GM18867 (cell line): ENCODE measurements at regions not wholly inside any gene's neighbourhood (a gene's known extent, or its start where the extent isn't known, plus 50 kb on each side); places are given as distances from the start of the nearest gene placed in this dataset.
A peak's percentile ranks its signal among the peaks of the same experiment; 100 is the strongest.
"Not testable (repeated sequence)": the region's sequence is repeated elsewhere in the genome, so short reads cannot be mapped to it uniquely, and the experiment has no call there.

Experiments
- ATAC-seq: cut with Tn5 transposase; IDR thresholded peaks from one replicate; pipeline ENCODE4 v1.9.1; 2021; ENCODE audit warnings: mild to moderate bottlenecking, moderate library complexity; ENCODE audit not compliant: unreplicated experiment

DNA sequence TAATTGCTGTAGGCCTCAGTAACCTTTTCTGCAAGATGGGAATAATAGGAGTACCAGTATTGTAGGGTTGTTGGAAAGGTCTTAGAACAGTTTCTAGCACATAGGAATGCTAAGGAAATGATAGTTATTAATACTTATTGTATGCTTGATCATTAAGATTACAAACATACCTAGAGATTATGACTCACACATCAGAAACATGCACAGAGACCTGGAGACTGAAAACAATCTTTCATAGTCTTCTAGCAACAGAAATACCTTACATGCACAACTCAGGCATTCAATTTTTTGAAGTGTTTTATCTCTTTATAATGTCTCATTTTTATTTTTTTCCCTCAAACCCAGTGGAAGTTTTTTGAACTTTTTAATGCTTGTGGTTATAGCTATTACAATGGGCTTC, 104.4 kb upstream of the ZBTB20 start:
- ATAC-seq, result no peak

DNA sequence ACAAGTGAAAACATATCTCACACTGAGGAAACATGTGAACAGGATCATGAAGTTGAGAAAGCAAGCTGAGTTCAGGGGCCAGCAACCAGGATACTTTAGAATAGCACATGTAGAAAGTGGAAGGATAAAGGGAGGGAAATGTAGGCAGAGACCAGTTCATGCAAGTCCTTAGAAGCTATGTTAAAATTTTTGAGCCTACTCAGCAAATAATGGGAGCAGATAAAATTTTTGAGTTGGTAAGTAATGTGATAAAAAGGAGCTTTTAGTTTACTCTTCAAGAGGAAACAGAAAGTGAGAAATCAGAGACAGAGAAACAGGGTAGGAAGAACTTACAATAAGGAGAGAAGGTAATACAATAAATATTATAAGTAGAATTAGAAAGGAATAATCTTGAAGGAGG, 105.6 kb upstream of the ZBTB20 start:
- ATAC-seq, result no peak

DNA sequence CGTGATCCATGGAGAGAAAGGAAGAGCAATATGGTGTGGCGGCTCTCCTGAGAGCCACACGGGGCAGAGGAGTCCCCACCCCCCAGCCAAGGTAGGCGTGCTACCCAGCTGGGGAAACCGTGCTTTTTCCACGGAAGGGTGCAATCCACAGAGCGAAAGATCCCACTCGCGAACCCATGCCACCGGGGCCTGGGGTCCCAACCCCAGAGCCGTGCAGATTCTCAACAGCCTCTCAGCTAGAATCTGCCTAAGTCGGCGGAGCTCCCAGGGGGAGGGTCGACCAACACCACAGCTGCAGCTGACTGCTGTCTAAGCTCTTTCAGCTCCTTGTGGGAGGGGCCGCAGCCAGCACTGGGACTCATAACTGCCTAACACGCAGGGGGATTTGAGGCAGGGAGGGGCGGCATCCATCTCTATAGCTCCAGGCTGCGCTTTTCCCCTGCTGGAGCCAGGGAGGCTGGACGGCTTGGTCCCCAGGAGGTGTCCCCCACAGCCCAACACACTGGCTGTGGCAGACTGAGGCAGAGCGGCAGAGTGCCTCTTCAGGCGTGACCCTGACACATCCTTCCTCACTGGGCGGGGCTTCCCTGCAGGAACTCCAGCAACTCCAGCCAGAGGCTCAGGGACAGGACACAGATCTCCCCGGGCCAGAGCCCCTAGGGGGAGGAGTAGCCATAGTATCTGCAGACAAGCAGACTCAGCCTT, 107.6 kb upstream of the ZBTB20 start:
- ATAC-seq, result no peak

DNA sequence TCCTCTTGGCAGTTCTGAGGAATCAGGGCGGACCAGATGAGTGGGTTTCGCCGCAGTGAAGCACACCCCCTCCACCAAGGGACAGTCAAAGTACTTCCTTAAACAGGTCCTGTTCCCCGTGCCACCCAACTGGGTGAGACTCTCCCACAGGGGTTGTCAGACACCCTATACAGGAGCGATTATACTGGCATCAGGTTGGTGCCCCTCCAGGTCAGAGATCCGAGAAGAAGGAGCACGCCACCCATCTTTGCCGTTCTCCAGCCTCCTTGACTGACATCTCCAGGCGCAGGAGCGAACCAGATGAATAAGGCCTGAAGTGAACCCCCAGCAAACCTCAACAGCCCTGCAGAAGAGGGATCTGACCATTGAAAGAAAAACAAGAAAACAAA, 108.1 kb upstream of the ZBTB20 start:
- ATAC-seq, result no peak

DNA sequence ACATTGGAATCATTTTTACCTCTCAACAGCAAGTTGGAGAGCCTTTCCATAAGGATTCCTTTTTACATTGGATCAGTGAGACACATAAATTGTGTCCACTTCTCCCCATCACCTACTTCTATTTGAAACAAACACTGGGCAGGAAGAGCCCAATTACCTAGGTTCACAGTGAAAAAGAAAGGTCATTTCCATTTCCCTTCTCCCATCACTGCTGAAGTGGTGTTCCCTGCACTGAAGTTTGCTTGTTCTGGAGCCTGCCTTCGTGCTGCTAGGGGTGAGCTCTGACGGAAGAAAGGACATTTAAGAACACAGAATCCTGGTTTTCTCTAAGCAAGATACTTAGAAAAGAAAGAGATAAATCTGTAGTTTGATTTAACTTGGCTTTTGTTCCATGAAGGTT, 123.8 kb upstream of the ZBTB20 start:
- ATAC-seq, result no peak

DNA sequence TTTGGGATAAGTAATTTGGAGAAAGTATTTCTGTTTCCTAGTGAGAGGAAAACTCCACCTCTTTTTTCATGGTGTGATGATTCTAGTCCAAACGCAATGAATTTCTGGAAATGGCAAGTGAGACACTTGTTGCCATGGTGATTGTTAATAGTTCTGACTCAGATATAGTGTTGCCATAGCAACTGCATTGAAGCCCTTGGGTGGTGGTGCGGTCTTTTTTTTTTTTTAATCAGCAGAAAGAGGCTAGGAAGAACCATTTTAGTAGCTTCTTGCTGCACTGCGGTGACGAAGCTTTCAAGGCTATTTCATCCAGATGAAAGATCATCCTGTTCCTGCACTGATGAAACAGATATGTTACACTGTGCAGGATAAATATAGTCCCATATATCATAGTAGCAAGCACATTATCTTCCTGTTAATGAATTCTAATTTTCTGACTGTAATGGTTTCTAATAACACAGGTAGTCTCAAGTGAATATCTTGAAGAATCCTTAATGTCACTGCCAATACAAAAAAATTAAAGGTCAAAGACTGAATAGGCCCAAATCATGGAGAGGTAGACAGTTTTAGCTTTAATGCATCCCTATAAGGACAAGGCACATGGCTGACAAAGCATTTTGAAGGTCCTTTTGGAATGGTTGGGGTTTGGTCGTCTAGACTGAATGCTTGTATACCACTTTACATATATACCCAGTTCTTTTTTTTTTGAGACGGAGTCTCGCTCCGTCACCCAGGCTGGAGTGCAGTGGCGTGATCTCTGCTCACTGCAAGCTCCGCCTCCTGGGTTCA, 125.1 kb upstream of the ZBTB20 start:
- no peak for ATAC-seq

DNA sequence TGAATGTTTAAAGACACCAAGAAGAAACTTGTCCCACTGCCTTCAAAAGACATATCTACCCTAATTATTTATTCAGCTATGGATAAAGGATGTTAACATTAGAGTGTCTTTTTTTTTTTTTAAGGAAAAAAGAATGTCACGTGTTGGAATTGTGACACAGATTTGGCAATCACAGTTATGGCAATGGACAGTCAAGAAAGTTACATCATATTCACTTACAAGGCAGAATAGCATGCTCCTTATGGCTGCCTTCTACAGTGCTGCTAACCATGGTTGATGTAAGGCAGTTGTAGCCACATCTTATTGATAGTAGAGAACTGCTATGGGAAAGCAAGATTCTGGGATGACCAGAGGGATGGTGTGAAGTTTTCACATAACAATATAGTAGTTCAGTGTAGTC, 128.8 kb upstream of the ZBTB20 start:
- no peak for ATAC-seq

DNA sequence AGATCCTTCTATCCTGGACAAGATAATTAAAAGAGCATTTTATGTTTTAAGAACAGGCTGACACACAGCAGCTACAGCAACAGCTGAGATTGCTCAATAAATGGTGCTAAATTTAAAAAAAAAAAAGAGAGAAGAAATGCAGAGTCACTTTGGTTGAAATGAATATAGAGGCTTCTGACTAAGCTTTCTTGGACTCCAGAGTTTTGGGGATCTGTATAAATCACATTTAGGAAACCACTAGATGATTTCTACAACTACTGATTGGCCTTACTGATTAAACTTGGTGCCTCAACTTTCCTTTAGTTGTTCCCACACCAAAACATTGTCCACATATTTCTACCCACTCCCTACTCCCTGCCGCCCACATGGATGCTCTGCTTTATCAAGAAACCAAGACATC, 132.9 kb upstream of the ZBTB20 start:
- ATAC-seq, result no peak

DNA sequence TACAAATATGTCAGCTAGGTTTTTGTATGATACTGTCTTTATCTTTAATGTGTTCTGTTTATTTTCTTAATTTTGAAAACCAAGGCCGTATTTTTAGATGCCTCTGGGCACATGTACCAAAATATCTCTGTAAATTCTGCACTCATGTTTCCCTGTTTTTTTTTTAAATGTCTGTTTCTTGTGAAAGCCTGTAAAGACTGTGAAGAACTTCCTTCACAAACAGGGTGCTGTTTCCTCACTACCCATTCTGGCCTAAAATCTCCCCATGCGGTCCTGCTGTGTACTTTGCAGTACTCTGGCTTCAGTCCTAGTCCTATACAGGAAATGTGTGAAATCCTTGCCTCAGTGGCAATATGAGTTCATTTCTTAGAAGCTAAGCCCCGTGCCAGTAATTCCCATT, 133.4 kb upstream of the ZBTB20 start:
- no peak for ATAC-seq

DNA sequence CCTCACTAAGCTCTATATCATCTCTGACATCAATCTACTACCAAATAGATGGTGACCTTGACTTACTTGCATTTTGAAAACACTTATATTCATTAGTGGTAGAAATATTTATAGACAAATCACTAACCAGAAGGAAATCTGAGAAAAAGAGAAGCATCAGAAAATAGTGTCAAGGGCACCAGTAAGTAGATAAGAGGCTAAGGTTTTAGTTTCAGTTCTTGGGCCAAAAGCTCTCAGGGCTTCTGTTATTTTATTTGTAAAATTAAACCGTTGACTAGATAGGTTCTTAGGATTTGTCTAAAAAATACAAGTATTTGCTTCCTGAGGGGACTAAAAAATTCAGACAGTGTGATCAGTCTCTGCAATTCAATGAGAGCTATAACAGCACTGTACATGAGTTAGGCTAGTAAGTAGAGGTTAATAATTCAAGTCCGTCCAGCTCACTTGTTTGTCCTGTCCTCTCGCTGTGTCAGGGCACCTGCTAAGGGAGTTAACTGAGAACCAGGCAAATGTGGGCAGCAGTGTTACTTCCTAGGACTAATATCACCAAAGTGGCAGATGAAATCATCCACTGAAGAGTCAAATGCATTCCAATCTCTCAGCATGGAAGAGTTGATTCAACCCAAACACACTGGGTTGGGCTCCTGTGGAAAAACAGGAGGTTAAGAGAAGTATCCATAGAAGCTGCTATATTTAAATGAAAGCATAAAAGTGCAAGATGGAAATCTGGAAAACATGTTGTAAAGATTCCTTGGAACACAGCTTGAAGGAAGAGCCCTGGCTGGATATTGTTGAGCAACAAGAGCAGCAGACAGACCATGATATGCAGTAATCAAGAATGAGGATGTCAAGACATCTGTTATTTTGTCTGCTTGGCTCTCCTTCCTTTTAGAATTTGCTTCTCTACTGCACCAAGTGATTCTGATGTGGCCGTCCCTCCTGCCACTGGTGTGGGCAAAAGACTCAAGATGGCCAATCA, 134.9 kb upstream of the ZBTB20 start:
- peak; percentile 61 for ATAC-seq

DNA sequence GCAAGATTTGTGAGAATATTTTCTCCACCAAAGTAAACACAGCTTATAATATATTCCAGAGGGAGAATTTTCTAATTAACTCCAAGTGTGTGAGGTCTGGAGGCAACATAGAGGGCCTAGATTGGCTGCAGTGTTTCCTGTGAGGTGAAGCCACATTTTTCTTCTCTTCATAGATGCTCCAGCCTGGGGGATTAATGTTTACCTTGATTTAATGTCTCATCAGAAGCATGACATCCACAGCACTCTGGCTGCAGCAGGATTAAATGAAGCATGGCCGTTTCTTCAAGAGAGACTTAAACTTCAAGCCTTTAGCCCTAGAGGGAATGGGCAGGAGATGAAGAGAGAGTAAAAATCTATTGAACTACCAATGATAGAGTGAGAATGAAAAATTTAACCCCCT, 137.9 kb upstream of the ZBTB20 start:
- ATAC-seq, result no peak

DNA sequence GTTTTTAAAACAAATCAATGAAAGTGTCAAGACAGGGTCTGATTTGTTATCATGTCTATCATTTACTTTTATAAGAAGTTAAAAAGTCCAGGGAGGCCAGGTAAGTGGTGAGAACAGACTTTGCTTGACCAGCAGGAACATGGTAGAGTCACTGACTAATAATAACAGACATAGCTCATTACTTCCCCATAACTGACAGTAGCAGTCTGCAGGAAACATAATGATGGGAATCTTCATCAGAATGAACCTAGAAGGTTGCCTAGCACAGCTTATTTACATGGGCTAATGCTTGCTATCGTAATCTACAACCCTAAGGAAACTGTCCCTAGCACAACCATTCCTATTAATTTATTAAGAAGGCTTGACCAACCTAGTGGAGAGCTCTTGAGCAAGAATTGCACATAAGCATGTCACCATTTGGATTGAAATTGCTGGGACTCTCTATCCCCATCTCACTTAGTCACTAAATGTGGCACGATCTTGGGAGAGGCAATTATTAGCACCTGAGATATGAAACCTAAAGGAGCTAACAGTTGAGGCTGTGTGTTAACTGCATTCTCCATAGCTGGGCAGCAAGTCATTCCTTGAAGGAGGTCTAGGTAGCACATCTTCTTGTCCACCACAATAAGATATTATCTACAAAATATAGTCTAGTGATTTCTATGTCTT, 139.6 kb upstream of the ZBTB20 start:
- no peak for ATAC-seq

DNA sequence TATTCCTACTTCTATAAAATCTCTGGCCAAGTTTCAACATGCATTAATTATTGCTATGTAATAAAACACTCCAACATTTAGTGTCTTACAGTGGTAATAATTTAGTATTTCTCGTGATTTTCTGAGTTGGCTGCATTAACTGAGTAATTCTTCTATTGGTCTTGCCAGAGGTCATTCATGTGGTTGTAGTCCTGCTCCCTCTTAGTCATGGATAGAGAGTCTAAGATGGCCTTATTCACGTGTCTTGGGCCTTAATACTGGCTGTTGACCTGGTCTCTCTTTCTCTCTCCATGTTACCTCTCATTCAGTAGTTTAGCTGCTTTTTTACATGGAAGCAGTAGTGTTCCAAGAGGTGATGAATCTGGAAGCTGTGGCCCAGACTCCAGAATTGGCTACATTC, 140.1 kb upstream of the ZBTB20 start:
- ATAC-seq, result no peak

DNA sequence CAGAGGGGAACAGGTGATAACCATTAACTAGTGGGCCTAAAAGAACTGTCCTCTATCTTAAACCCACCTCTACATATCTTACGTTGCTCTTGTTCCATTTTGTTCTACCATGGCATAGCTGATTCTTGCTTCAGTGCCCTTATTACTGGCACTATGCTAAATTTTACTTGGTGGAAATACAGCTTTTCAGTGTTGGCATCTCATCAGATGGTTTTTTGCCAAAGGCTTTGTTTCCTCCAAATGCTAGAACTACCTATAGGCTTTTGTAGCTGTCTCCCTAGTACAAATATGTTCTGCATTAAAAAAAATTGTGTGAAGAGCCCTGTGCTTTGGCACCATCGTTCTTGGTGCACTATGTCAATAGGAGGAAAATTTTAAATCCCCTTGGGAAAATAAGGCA, 145.0 kb upstream of the ZBTB20 start:
- no peak for ATAC-seq

DNA sequence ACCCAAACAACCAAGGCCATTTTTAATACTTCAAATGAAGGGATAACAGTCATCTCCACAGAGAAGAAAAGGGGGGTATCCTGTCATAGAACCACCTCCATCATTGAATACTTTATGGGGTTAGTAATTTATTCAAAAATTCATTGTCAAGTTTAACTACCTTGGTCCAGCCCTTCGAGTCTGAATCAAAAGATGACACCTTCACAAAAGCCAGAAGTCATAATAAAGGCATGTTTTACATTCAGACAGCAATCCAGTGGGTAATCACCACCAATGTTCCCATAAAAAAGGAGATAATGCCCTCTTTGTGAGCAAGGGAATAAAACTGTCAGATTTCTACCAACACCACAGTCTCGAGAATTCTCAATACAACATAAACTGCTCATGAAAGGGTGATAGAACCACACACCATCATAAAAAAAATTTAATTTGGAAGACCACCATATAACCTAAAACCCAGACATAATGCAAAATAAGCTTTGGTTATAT, 145.6 kb upstream of the ZBTB20 start:
- no peak for ATAC-seq

DNA sequence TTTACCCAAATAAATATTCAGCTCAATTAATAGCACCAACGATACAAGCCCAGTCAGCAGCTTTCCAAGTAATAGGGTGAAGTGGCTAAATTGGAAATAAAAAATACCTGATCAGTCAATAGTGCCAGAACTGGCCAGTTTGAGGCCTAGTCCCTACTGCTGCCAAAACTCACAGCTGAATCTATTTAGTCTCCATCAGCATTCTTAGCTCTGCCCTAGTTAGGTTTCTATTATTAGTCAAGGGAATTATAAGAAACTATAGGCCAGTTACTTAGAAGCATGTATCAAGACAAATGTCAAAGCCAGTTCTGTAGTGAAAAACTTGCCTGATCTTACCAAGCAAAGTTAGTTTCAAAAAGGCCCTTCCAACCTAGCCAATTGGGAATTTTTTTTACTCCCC, 146.2 kb upstream of the ZBTB20 start:
- no peak for ATAC-seq

DNA sequence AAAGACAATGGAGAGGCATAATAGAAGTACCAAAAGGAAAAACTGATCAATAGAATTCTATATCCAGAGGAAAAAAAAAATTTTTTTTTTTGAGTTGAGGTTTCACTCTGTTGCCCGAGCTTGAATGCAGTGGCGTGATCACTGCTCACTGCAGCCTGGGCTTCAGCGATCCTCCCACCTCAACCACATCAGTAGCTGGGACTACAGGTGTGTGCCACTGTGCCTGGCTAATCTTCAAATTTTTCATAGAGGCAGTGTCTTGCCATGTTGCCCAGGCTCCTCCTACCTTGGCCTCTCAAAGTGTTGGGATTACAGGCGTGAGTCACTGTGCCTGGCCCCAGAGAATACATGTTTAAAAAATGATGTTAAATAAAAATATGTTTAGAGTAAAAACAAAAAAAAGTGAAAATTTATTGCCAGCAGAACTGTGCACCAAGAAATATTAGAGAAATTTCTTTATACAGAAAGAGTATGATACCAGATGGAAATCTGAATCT, 154.3 kb upstream of the ZBTB20 start:
- no peak for ATAC-seq

DNA sequence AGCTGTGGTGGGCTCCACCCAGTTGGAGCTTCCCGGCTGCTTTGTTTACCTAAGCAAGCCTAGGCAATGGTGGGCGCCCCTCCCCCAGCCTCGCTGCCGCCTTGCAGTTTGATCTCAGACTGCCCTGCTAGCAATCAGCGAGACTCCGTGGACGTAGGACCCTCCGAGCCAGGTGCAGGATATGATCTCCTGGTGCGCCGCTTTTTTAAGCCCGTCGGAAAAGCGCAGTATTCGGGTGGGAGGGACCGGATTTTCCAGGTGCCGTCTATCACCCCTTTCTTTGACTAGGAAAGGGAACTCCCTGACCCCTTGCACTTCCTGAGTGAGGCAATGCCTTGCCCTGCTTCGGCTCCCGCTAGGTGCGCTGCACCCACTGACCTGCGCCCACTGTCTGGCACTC, 170.9 kb upstream of the ZBTB20 start:
- not testable (repeated sequence) for ATAC-seq

DNA sequence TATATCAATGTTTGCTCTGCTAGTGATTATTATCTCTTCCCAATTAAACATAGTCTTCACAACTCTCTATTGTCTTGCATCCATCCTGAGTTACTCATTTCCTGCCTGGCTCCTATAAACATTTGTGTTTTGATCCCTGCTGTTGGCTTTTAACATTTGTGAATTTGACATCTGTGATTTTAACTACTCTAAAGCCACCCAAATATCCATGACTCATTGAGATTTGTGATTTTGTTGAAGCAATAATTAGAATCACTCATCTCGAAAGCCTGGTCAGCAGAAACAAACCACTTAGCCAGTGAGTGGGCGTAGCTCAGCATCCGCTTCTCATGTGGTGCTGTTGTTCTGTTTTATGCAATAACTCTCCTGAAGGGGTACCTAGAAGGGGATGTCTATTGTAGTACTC, 174.3 kb upstream of the ZBTB20 start:
- ATAC-seq, result peak; percentile 66

DNA sequence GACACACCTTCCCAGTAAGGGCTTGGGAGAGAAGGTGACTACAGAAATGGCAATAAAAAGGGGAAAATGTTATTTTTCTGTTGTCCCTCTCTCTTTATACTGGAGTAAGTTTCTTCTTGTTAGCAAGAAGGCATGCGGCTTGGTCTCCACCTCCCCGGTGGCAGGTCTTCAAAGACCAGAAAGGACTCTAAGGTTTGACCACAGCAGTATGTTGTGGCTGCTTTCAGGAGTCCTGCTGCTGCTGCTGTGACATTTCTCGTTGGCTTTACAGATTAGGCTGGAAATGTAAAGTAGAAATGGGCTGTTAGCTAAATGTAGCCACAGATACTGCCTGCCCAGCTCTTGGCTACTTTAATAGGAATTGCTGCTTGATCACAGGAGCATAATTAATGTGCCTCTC, 175.8 kb upstream of the ZBTB20 start:
- no peak for ATAC-seq

DNA sequence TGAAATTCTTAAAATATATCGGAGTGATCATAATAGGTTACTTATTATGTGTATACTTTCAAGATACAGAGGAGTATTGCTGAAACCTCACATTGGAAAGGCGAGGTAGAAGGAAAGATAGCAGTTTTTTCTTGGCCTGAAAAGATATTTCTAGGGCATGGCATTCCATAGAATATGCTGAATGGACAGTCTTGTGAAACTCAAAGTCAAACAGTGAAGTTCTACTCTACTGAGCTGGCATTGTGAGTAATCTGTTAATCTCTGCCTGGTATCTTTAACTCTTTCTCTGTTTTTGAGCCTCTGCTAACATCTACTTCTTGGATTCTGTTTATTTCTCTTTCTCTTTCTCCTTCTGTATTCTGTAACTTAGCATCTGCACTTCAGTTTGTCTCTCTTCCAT, 176.3 kb upstream of the ZBTB20 start:
- no peak for ATAC-seq
